ENCODE measurements at regions not wholly inside any gene's neighbourhood (a gene's known extent, or its start where the extent isn't known, plus 50 kb on each side); places are given as distances from the start of the nearest gene placed in this dataset.

DNA sequence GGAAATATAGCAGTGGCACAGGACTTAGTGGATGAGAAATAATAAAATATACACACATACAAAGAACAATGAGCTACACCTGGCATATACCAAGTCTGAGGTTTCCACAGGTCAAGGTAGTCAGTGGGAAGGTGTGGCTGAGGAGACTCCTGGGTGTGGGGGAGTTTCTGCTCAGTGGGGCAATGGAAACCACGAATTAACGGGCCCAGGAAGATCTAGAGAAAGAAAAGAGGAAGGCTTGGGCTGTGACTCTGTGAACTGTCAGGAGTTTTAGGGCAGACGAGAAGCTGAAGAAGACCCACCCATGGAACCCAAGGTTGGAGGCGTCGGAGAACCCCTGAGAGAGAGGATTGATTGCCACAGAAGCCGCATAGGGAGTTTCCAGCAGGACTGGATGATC lies 196.5 kb downstream of the HERPUD2 start:
- DNase-seq: no peak

DNA sequence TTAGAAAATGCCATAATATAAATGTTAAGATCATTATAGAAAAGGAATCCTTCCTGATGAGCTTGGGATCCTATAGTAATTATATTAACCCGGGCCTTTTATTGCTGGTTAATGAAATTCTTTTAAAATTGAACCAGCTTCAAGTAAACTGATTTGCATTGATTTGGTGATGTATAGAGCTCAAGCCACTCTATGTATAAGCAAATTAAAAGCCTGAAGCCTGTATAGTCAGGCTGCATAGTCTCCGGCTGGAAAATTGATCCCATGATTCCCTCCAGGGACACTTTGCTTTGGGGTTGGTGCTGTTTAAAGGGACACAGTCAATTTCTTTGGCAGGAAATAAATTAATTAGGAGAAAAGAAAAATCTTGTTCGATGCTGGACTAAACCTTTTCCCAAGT lies 199.1 kb downstream of the HERPUD2 start:
- no peak for DNase-seq

- no peak for DNase-seq
Observed at GRCh38 chr7:35495377-35495776, 199.6 kb downstream of the HERPUD2 start.

- no peak for DNase-seq
Observed at GRCh38 chr7:35494407-35494806, 200.5 kb downstream of the HERPUD2 start.

- DNase-seq: no peak
Observed at GRCh38 chr7:35492451-35493175, 202.3 kb downstream of the HERPUD2 start.

- DNase-seq: no peak
Observed at GRCh38 chr7:35491233-35491632, 203.7 kb downstream of the HERPUD2 start.

DNA sequence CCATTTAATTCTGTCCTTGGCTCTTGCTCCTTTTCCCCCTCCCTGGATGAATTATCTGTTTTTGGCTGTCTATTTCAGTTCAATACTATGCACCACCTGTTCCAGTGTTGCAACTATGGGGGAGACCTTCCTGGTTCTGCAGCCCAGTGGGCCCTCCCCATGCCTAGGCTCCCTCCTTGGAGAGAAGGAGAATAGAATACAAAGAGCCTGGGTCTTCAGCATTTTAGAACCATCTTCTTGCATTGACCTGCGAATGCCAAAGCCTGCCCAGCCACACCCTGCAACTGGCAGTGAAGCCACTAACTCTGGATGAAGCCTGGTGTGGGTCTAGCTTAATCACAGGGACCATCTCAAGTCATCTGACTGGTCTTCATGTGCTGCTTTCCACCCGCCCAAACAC lies 207.1 kb downstream of the HERPUD2 start:
- no peak for DNase-seq

DNA sequence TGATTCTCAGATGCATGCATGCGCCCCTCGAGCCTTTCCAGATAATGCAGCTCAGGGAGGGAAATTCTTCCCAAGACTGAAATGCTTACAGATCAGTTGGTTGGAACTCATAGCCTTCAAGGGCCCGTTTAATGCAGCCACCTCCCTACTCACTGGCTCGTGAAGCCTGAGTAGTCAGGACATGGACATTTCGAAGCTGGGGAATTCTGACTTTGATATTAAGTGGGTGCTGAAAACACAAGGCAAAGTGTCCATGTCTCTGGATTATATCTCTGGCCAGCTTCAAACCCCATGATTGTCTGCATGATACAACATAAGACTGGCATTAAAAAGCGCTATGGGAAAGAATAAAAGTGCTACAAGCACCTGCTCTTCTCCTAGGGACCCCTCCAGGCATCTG lies 207.5 kb downstream of the HERPUD2 start:
- DNase-seq: no peak

- no peak for DNase-seq
Observed at GRCh38 chr7:35485436-35485835, 209.5 kb downstream of the HERPUD2 start.

- no peak for DNase-seq
Observed at GRCh38 chr7:35483568-35483967, 211.4 kb downstream of the HERPUD2 start.

DNA sequence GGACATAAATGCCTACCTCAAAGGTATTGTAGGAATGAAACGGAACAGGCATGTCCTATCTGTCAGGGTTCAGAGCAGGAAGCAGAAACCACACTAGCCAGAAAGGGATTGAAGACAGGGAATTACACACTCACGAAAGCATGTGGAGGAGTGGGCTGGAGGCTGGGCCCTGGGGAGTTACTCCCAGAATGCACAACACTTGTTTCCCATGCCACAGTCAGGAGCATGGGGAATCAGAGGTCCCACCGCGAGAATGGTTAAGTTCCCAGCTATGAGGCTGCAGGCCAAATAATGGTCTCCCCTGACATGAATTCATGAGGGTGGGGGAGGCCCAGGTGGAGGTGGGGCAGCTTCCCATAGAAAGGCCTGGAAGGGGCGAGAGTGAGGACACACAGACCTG lies 212.7 kb downstream of the HERPUD2 start:
- no peak for DNase-seq

- DNase-seq: no peak
Observed at GRCh38 chr7:35480806-35481205, 214.1 kb downstream of the HERPUD2 start.

GRCh38 chr7:35477609-35478008 lies 217.3 kb downstream of the HERPUD2 start:
- no peak for DNase-seq

DNA sequence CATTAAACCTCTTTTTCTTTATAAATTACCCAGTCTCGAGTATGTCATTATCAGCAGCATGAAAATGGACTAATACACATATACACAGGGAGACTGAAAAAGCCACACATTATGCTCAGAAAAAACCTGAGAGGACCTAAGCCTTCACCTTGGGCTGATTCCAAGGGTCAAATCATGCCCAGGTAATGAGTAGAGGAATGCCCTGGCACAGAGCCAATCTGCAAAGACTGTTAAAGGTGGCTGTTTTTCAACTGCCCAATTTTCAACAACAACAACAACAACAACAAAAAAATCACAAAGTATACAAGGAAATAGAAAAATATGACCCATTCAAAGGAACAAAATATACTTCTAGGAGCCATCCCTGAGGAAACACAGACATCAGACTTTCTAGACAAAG lies 220.2 kb upstream of the TBX20 start:
- no peak for DNase-seq

GRCh38 chr7:35468606-35469005 lies 214.7 kb upstream of the TBX20 start:
- no peak for DNase-seq

GRCh38 chr7:35467456-35467978 lies 213.6 kb upstream of the TBX20 start:
- DNase-seq: no peak

DNA sequence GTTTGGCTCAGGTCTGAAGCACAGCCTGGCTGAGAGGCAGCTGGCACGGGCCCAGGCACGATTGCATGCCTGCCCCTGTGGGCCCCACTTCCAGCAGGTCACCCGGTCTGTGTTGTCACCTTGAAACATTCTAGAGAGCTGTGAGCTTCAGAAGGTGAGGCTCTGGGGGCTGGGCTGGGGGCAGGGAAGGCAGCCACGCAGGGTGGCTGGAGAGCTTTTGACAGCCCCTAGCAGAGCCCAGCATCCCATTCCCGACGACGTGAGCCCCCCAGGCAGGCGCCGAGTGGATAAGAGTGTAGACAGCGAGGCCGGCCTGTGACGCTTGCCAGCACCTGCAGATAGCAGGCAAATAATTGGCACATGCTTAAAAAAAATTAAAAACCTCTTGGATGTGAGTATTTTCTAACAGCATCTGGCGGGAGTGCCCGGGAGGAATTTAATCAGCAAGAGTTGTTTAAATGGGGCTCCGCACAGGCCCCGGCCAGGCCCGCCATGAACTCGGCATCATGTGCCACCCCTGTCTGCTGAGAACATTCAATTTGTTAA lies 212.0 kb upstream of the TBX20 start:
- no peak for DNase-seq

DNA sequence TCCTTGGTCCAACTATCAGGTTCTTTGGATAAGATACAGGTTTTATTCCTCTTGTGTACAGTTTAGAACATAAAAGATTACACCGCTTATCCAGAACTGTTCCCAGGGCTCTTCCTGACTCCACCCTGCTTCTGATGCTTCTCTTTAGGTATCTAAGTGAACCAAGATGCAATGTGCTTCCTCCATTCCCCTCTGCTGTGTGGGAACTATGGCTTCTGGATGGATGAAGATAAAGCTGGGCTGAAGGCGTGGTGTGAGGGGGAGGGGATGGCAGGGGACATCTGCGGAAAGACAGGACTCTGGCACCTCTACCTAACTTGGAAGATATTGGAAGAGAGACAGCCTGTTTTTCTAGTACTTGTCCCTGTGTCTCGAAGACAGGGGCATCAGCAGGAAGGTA lies 209.9 kb upstream of the TBX20 start:
- no peak for DNase-seq

GRCh38 chr7:35463176-35463700 lies 209.3 kb upstream of the TBX20 start:
- DNase-seq: no peak

- DNase-seq: no peak
Observed at GRCh38 chr7:35454575-35455385, 200.9 kb upstream of the TBX20 start.

GRCh38 chr7:35450456-35451214 lies 196.7 kb upstream of the TBX20 start:
- no peak for DNase-seq

DNA sequence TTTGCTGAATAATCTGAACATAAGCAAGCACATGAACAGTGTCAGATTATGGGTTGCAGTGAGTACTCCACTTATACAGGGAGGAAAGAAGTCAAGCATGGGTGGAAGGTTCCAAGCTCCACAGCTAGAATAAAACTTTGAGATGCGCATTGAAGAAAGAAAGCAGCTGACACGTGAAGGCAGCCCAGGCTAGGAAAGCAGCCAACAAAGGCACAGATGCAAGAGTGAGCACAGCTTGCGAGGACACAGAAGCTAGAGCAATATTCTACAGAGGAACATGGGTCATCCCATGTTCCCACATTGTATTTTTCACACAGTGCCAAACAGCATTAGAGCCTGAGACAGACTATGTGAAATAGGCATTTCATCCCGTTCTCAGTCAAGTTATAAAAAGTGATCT lies 194.6 kb upstream of the TBX20 start:
- no peak for DNase-seq

GRCh38 chr7:35446091-35446490 lies 192.2 kb upstream of the TBX20 start:
- no peak for DNase-seq
